ENCODE measurements at regions not wholly inside any gene's neighbourhood (a gene's known extent, or its start where the extent isn't known, plus 50 kb on each side); places are given as distances from the start of the nearest gene placed in this dataset. TPM values are rescaled to one million over a fixed set of nuclear protein-coding genes. Genes with fewer than 3 reads are reported as not detected.

GRCh38 chr3:159934216-159934615, 54.4 kb upstream of the IL12A start:
- Histone ChIP-seq H3K4me1 (peaks cover 6% of the 10 kb centered on the region), H3K27ac (replicated peaks) (no peak overlapping the region), H3K4me3 (no peak overlapping the region), H3K36me3 (peaks cover 4% of the 10 kb centered on the region), H3K9me3 (replicated peaks) (peaks cover 24% of the 10 kb centered on the region), H3K27me3 (ENCODE audit: low read depth) (no peaks in the 10 kb centered on the region)
- TF ChIP-seq CTCF (IDR thresholded peaks at IDR 0.05; ENCODE audit: borderline replicate concordance): no peak
- DNase-seq: no peak
- intact Hi-C loops (cut with micrococcal nuclease): no loop called here

DNA sequence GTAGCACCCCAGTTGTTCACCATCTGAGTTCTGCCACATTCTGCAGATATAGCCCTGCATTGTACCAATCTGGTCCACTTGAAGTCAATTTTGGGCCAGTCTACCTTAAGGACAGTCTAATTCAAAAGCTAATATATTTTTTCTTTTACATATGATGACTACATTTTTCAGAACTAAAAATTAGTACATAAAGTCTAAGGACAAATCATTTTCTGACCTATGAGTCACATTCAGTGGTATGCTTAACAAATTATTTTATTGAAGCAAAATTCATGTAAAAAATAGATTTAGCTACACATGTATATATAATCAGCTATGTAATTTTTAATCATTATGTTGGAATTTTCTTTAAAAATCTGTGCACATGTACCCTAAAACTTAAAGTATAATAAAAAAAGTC, 52.1 kb upstream of the IL12A start:
- H3K4me3 ChIP-seq: no peak overlapping the region
- H3K36me3 ChIP-seq: peaks cover 4% of the 10 kb centered on the region
- DNase-seq: no peak
- intact Hi-C loops (cut with micrococcal nuclease): no loop called here
- no peaks in the 10 kb centered on the region for H3K27me3 ChIP-seq (ENCODE audit: low read depth)
- no peak overlapping the region for H3K27ac ChIP-seq (replicated peaks)
- TF ChIP-seq CTCF (IDR thresholded peaks at IDR 0.05; ENCODE audit: borderline replicate concordance): no peak
- H3K4me1 ChIP-seq: no peaks in the 10 kb centered on the region
- H3K9me3 ChIP-seq (replicated peaks): peaks cover 24% of the 10 kb centered on the region

GRCh38 chr3:159937561-159938166, 51.0 kb upstream of the IL12A start:
- Histone ChIP-seq H3K9me3 (replicated peaks) (peaks cover 24% of the 10 kb centered on the region), H3K27me3 (ENCODE audit: low read depth) (no peaks in the 10 kb centered on the region), H3K4me3 (no peak overlapping the region), H3K4me1 (no peaks in the 10 kb centered on the region), H3K36me3 (peaks cover 4% of the 10 kb centered on the region), H3K27ac (replicated peaks) (no peak overlapping the region)
- no peak for DNase-seq
- TF ChIP-seq CTCF (IDR thresholded peaks at IDR 0.05; ENCODE audit: borderline replicate concordance): no peak
- intact Hi-C loops (cut with micrococcal nuclease): no loop called here

DNA sequence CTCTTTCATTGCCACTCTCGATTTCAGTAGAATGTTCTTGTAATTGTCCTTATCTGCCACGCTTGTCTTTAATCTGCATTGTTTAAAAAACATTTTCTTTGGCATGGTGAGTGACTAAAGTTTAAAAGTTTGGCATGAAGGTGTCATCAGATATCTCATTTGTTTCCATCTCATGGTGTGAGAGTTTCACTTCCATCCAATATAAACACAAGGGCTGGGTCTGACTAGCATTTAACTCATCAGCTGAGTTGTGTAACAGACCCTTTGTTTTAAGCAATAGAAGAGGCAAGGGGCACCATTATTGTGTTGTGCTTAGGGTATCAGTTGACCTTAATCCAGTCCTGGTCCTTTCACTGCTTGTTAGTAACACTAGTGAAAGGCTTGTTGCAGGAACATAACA, 49.9 kb upstream of the IL12A start:
- Histone ChIP-seq H3K4me3 (no peak overlapping the region), H3K9me3 (replicated peaks) (peaks cover 18% of the 10 kb centered on the region), H3K4me1 (no peaks in the 10 kb centered on the region), H3K27ac (replicated peaks) (no peak overlapping the region), H3K27me3 (ENCODE audit: low read depth) (no peaks in the 10 kb centered on the region), H3K36me3 (peaks cover 4% of the 10 kb centered on the region)
- TF ChIP-seq CTCF (IDR thresholded peaks at IDR 0.05; ENCODE audit: borderline replicate concordance): no peak
- no peak for DNase-seq
- intact Hi-C loops (cut with micrococcal nuclease): no loop called here

Small RNA genes lying in the stretch of these regions (microRNA-seq; reads per million reads assigned to microRNA genes)
- gene MIR3919: not detected
